GM19023 (cell line): ENCODE measurements at regions not wholly inside any gene's neighbourhood (a gene's known extent, or its start where the extent isn't known, plus 50 kb on each side); places are given as distances from the start of the nearest gene placed in this dataset.
"Not testable (repeated sequence)": the region's sequence is repeated elsewhere in the genome, so short reads cannot be mapped to it uniquely, and the experiment has no call there.

Experiments
- ATAC-seq: cut with Tn5 transposase; IDR thresholded peaks from one replicate; pipeline ENCODE4 v1.9.1; 2021; ENCODE audit warnings: mild to moderate bottlenecking, moderate library complexity; ENCODE audit not compliant: unreplicated experiment

DNA sequence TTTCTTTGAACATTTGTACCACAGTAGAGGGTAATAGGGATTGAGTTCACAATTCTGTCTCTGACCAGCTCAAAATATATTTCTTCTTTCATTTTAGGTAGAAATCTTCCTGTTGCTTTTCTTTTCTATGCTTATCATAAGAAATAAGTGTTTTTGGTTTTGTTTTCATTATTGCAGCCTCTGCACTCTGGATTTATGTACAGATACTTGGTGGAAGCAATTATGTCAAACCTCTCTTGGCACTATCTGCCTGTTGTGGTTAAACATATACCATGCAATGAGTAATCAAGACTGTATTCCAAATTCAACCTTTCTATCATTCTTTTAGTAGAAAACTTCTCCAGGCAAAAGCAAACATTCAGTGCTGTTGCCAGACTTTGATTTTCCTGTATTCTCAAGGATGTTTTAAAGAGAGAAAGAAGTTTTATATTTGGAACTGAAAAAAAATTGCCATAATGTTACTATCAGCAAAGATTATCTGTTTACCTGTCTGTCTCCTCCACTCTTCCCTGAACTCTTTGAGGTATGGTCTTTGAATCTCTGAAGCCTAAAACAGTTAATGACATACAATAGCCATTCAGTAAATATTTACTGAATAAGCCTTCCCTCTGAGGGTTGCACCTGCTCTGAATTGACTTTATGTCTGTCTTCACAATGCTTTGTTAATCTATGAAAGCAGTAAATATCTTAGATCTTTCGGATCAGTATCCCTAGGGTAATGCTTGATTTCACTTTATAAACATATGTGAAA is 612.5 kb upstream of the PRR20A start:
- ATAC-seq = no peak

DNA sequence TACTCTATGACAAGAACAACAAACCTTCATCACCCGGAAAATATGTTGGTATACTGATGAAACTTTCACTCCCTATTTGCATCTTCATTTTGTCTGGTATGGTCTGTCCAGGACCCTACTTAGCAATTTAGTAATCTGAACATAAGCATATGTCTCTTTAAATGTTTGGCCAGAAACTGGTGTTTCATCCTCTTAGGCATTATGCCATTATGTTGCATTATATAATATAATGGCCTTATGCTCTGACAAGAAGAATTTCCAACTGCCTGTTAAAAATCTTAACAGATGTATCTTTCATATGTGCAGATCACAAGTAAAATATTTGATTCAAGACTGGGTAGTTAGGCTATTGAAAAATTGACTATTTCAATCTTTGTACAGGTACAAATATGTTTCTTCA is 610.6 kb upstream of the PRR20A start:
- ATAC-seq = no peak

DNA sequence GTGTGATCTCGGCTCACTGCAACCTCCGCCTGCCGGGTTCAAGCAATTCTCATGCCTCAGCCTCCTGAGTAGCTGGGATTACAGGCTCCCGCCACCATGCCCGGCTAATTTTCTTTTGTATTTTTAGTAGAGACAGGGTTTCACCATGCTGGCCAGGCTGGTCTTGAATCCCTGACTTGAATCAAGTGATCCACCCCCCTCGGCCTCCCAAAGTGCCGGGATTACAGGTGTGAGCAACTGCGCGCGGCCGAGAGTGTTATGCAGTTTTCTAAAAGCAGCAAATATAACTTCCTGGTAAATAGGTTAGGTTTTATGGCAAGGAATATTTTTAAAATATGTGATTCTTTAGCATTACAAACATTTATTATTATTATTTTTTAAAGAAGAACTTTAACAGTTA is 592.8 kb upstream of the PRR20A start:
- not testable (repeated sequence) for ATAC-seq

DNA sequence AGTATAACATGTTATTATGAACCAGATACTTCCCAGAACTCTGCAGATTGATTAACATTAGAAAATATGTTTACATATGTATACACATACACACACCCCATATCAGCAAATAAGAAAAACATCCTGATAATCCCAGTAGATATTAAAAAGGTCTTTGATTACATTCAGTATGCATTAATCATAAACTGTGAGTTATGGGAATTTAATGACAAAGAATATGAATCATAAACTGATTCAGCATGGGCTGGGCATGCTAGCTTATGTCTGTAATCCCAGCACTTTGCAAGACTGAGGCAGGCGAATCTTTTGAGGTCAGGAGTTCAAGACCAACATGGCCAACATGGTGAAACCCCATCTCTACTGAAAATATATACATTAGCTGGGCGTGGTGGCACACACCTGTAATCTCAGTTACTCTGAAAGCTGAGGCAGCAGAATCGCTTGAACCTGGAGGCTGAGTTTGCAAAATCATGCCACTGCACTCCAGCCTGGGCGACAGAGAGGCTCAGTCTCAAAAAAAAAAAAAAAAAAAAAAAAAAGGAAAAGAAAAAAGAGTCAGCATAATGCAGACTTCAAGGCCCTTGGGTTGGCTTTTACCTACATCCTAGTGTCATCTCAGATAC is 581.9 kb upstream of the PRR20A start:
- no peak for ATAC-seq

DNA sequence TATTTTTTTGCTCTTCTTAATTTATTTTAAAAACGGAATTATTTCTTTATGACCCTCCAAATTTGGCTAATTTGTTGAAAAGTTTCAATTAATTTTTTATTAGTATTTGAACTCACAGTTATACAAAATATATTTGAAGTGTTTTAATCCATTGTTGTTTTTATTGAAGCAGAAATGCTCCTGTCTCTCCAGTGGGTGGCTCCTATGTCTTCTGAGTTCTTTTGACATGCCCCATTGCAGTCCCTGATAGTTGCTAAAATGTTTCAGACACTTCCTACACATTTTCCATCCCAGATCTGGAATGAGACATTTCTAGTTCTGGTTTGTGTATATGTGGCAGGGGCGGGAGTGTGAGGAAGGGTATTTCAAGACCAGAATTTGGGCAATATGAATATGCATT is 579.4 kb upstream of the PRR20A start:
- ATAC-seq = no peak

- ATAC-seq = no peak
These were observed 577.1 kb upstream of the PRR20A start for GRCh38 chr13:56563663-56564062.

DNA sequence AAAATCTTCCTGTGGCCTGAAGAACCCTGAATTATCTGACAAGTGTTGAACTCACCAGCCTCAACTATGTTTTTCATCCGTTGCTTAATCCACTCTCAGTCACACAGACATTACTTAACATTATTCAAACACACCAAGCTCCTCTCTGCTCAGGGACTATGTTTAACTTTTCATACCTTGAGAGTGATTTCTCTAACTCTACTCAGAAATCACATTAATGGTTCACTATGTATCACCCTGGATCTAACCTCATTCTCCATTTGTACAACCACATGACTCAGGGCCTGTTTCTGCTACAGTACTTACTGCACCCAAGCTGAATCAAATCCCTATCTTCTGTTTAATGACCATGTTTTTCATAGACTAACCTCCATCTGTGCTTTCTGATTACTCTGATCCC is 553.7 kb upstream of the PRR20A start:
- no peak for ATAC-seq

DNA sequence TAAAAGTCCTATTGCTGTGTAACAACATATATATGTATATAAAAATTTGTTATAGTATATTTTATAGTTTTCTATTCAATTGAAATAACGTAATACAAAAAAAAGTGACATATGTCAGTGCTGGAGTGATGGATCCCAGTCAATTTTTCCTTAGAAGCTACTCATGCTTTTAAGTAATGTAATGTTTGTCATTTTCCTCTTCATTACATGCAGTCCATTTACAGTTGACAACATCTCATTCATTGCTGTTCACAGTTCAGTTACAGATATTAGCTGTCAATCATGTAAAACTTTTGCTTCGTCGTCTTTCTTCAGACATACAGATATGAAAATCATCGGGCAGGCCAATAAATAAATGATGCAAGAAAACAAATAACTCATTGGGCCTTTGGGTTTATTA is 525.1 kb upstream of the PRR20A start:
- no peak for ATAC-seq

DNA sequence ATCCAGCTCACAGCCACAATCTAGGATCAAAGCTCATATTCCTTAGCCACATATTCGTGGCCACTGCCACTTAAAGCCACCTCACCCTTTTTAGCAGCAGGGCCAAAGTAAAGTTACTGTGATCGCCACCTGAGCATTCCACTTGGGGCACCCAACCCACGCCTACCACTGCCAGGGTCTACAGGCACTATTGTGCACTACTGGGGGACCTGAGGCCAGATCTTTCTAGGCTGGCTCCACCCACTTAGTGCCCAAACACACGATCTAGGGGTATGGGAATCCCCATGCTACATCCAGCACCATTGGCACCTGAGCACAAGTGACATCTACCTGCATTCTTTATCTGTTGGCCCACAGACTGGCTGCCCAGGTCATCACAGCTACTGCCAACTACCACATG is 517.9 kb upstream of the PRR20A start:
- no peak for ATAC-seq

DNA sequence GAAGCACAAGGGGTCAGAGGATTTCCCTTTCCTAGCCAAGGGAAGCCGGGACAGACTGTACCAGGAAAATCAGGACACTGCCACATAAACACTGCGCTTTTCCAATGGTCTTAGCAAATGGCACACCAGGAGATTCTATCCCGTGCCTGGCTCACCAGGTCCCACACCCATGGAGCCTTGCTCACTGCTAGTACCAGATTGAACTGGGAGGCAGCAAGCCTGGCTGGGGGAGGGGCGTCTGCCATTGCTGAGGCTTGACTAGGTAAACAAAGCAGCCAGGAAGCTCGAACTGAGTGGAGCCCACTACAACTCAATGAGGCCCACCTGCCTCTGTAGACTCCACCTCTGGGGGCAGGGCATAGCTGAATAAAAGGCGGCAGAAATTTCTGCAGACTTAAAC is 511.8 kb upstream of the PRR20A start:
- not testable (repeated sequence) for ATAC-seq

GRCh38 chr13:56631060-56631459 is 509.7 kb upstream of the PRR20A start:
- not testable (repeated sequence) for ATAC-seq

GRCh38 chr13:56653043-56653442 is 487.7 kb upstream of the PRR20A start:
- no peak for ATAC-seq

DNA sequence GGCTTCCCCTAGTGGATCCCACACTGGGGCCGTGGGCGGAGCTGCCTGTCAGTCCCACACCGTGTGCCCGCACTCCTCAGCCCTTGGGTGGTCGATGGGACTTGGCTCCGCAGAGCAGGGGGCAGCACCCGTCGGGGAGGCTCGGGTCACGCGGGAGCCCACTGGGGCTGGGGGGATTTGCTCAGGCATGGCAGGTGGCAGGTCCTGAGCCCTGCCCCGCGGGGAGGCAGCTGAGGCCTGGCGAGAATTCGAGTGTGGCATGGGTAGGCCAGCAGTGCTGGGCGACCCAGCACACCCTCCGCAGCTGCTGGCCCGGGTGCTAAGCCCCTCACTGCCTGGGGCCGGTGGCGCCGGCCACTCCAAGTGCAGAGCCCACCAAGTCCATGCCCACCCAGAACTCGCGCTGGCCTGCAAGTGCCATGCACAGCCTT is 481.7 kb upstream of the PRR20A start:
- ATAC-seq = no peak

DNA sequence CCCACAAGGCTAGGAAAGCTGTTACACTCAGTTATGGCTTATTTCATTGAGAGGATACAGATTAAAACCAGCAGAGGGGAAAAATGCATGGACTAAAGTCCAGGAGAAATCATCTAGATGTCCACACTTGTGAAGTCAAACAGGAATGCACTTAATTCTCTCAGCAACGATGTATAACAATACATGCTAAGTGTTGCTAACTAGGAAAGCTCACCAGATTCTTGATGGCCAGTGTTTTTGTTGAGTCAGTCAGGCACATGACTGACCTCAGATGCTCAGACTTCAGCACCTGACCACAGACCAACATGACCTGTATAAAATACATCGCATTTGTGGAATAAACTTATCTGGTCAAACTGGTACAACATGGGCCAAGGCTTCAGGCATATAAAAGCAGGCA is 470.2 kb upstream of the PRR20A start:
- no peak for ATAC-seq

DNA sequence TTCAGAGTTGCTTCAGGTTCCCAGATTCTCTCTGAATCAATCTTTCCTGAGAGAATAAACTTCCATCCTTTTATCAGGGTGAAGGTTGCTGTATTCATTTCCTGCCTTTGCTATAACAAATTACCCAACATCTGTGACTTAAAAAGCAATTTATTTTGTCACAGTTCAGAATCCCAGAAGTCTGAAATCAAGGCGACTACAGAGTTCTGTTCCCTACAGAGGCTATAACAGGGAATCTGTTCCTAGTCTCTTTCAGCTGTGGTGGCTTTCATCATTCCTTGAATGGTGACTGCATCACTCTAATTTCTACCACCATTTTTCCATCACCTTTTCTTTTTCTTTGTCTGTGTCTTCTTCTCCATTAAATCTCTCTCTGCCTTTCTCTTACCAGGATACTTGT is 459.3 kb upstream of the PRR20A start:
- no peak for ATAC-seq

- ATAC-seq = no peak
These were observed 453.6 kb upstream of the PRR20A start for GRCh38 chr13:56687131-56687530.

DNA sequence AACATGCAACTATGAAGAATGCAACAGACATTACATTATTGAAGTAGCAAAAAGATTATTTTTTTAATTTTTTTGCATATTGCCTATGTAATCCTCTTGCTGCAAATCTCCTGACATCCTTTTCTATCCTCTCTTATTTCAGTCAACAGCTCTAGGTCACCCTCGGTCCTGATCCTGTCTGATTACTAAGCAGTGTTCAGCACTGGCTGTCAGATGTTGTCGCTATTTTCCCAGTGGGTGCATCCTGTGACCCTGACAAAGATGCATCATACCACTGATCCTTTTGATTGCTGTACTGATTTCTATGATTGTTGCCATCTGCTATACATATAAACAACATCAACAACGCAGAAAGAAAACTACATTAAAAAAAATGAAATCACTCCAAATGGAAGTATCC is 443.7 kb upstream of the PRR20A start:
- ATAC-seq = no peak

DNA sequence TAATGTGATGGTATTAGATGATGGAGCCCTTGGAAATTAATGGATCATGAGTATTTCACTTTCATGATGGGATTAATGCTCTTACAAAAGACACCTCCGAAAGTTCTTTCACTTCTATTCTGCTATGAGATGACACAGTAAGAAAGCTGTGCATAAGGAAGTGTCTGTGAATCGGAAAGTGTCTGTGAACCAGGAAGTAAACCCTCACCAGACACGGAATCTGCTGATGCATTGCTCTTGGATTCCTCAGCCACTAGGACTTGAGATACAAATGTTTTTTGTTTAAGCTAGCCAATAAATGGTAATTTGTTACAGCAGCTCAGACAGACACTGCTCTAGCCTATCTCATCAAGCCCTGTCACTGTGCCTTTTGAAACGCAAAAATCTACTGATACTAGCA is 440.4 kb upstream of the PRR20A start:
- no peak for ATAC-seq

- no peak for ATAC-seq
These were observed 434.2 kb upstream of the PRR20A start for GRCh38 chr13:56706485-56706884.

DNA sequence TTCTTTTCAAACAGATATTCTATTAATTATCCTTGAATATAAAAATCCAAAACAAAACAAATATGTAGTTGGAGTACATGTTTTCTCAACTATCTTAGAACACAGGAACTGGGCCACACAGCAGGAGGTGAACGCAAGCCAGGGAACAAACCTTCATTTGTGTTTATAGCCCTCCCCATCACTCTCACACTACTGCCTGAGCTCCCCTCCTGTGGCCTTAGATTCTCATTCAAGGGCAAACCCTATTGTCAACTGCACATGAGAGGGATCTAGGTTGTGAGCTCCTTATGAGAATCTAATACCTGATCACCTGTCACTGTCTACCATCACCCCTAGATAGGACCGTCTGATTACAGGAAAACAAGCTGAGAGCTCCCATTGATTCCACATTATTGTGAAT is 427.1 kb upstream of the PRR20A start:
- ATAC-seq = no peak

DNA sequence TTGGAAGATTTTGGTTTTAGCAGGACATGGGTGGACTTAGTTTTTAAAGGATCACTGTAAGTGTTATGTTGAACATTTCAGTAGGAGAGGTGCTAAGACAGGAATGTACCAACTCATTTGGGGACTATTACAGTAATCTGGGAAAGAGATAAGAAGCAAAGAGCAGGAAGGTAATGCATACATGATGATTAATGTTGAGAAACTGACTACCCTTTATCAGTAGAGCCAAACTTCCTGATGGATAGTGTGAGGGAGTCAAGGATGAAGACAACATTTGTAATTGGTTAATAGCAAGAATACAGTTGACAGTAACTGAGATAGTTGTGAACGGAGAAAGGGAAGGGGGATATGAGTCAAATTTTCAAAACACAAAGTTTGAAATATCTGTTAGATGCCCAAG is 421.9 kb upstream of the PRR20A start:
- ATAC-seq = no peak

DNA sequence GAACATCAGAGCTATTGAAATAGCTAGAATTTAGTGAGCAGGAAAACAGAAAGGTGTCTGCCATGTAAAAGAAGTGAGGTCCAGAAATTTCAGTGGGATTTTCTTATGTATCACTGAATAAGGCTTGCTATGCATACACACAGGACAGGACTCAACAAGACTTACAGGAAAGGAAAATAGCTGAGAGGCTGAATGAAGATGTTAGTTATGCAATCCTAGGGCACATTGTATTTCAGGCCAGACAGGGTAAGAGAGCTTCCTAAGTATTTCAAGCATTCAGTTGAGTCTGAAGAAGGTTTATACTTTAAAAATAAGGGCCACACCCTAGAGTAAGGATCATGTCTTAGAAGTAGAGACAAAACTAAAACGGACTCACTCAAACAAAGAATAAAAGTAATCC is 419.9 kb upstream of the PRR20A start:
- no peak for ATAC-seq

DNA sequence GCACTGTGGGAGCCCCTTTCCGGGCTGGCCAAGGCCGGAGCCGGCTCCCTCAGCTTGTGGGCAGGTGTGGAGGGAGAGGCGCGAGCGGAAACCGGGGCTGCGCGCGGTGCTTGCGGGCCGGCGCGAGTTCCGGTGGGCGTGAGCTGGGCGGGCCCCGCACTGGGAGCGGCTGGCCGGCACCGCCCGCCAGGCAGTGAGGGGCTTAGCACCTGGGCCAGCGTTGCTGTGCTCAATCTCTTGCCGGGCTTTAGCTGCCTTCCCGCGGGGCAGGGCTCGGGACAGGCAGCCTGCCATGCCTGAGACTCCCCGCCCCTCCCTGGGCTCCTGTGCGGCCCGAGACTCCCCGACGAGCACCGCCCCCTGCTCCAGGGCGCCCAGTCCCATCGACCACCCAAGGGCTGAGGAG is 405.2 kb upstream of the PRR20A start:
- ATAC-seq = no peak
